ENCODE measurements at regions not wholly inside any gene's neighbourhood (a gene's known extent, or its start where the extent isn't known, plus 50 kb on each side); places are given as distances from the start of the nearest gene placed in this dataset.

- TF ChIP-seq PRDM10 (IDR thresholded peaks at IDR 0.05; ENCODE audit: partially characterized antibody) (no peak), ZFP30 (CRISPR knock-in tag; IDR thresholded peaks at IDR 0.05; ENCODE audit: borderline replicate concordance) (no peak), IFI16 (CRISPR knock-in tag; IDR thresholded peaks at IDR 0.05) (no peak), PYGO2 (tag; IDR thresholded peaks at IDR 0.05) (no peak), SMAD3 (CRISPR knock-in tag; conservative IDR thresholded peaks at IDR 0.05) (no peak), ZBED1 (IDR thresholded peaks at IDR 0.05) (no peak), MIER1 (IDR thresholded peaks at IDR 0.05; ENCODE audit: low read depth) (no peak), BACH1 (tag; IDR thresholded peaks at IDR 0.05) (no peak), ZNF592 (IDR thresholded peaks at IDR 0.05) (no peak), MCM5 (IDR thresholded peaks at IDR 0.05; ENCODE audit: low read depth) (no peak), MBD2 (IDR thresholded peaks at IDR 0.05; ENCODE audit: borderline replicate concordance, low read depth) (no peak)
- TF ChIP-seq, protein P1, sequence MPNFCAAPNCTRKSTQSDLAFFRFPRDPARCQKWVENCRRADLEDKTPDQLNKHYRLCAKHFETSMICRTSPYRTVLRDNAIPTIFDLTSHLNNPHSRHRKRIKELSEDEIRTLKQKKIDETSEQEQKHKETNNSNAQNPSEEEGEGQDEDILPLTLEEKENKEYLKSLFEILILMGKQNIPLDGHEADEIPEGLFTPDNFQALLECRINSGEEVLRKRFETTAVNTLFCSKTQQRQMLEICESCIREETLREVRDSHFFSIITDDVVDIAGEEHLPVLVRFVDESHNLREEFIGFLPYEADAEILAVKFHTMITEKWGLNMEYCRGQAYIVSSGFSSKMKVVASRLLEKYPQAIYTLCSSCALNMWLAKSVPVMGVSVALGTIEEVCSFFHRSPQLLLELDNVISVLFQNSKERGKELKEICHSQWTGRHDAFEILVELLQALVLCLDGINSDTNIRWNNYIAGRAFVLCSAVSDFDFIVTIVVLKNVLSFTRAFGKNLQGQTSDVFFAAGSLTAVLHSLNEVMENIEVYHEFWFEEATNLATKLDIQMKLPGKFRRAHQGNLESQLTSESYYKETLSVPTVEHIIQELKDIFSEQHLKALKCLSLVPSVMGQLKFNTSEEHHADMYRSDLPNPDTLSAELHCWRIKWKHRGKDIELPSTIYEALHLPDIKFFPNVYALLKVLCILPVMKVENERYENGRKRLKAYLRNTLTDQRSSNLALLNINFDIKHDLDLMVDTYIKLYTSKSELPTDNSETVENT (CRISPR knock-in tag; IDR thresholded peaks at IDR 0.05), result no peak
Measured at GRCh38 chr18:11261486-11261885, 112.1 kb upstream of the PIEZO2 start (continued).

Measured in K562 (cell line).